ENCODE measurements at regions not wholly inside any gene's neighbourhood (a gene's known extent, or its start where the extent isn't known, plus 50 kb on each side); places are given as distances from the start of the nearest gene placed in this dataset.

GRCh38 chr16:86133847-86134375 lies 234.9 kb downstream of the IRF8 start:
- TF ChIP-seq CTCF (IDR thresholded peaks at IDR 0.05), result no peak
- no peak for TF ChIP-seq POLR2A (IDR thresholded peaks at IDR 0.05)
- no peak for TF ChIP-seq POLR2AphosphoS5 (IDR thresholded peaks at IDR 0.05)
- TF ChIP-seq EP300 (IDR thresholded peaks at IDR 0.05), result no peak

All from sigmoid colon (tissue), 4 donors.